Loucy (cell line): ENCODE measurements at regions not wholly inside any gene's neighbourhood (a gene's known extent, or its start where the extent isn't known, plus 50 kb on each side); places are given as distances from the start of the nearest gene placed in this dataset.

Source experiments
- H2AFZ ChIP-seq: fragments of 200-600 bp; sonication (generic); 2 replicates; pipeline ENCODE4 v1.6.0; 2016; ENCODE audit warnings: antibody characterized with exemption, mild to moderate bottlenecking, low read length, moderate library complexity
- H3F3A ChIP-seq: fragments of 200-600 bp; 2 replicates; pipeline ENCODE4 v1.6.0; 2016; ENCODE audit warnings: antibody characterized with exemption, low read depth, mild to moderate bottlenecking
- H3K27me3 ChIP-seq: fragments of 200-600 bp; sonication (generic); 2 replicates; pipeline ENCODE4 v1.6.1; 2014; ENCODE audit warnings: low read length, mild to moderate bottlenecking; ENCODE audit not compliant: insufficient read depth, poor library complexity, severe bottlenecking
- H3K36me3 ChIP-seq: fragments of 200-600 bp; sonication (generic); 2 replicates; pipeline ENCODE4 v1.6.1; 2016; ENCODE audit warnings: low read length; ENCODE audit not compliant: insufficient read depth
- H3K4me1 ChIP-seq: fragments of 200-600 bp; sonication (generic); 2 replicates; pipeline ENCODE4 v1.5.1; 2014; ENCODE audit warnings: low read length, mild to moderate bottlenecking; ENCODE audit not compliant: insufficient read depth, poor library complexity, severe bottlenecking
- H3K4me2 ChIP-seq: fragments of 200-600 bp; sonication (generic); 2 replicates; pipeline ENCODE4 v1.6.0; 2014; ENCODE audit warnings: antibody characterized with exemption, low read length, low read depth, mild to moderate bottlenecking; ENCODE audit not compliant: poor library complexity, severe bottlenecking
- H3K4me3 ChIP-seq: fragments of 200-600 bp; sonication (generic); 2 replicates; pipeline ENCODE4 v1.5.1; 2014; ENCODE audit warnings: low read length, mild to moderate bottlenecking, mixed read lengths; ENCODE audit not compliant: poor library complexity, severe bottlenecking
- H3K79me2 ChIP-seq: fragments of 200-600 bp; sonication (generic); 2 replicates; pipeline ENCODE4 v1.6.1; 2014; ENCODE audit warnings: low read length; ENCODE audit not compliant: insufficient read depth
- H3K9ac ChIP-seq: fragments of 200-600 bp; sonication (generic); 2 replicates; pipeline ENCODE4 v1.6.0; 2014; ENCODE audit warnings: mild to moderate bottlenecking, low read depth, low read length, moderate library complexity; ENCODE audit not compliant: poor library complexity, severe bottlenecking
- H3K9me2 ChIP-seq: fragments of 200-600 bp; sonication (generic); replicated peaks from 2 replicates; pipeline ENCODE4 v1.6.1; 2016; ENCODE audit warnings: low read depth, low read length, mixed read lengths
- H3K9me3 ChIP-seq: fragments of 200-600 bp; sonication (generic); 2 replicates; pipeline ENCODE4 v1.6.1; 2014; ENCODE audit warnings: mild to moderate bottlenecking, antibody characterized with exemption, low read length, low read depth; ENCODE audit not compliant: insufficient read depth
- H4K20me1 ChIP-seq: fragments of 200-600 bp; sonication (generic); 2 replicates; pipeline ENCODE4 v1.6.0; 2014; ENCODE audit warnings: antibody characterized with exemption, low read length, mild to moderate bottlenecking; ENCODE audit not compliant: insufficient read depth, poor library complexity, severe bottlenecking
- CTCF ChIP-seq: fragments of 200-600 bp; sonication (generic); conservative IDR thresholded peaks from 2 replicates; pipeline ENCODE4 v1.5.1; 2014; ENCODE audit warnings: mild to moderate bottlenecking, antibody characterized with exemption, low read length
- EZH2phosphoT487 ChIP-seq: fragments of 200-600 bp; IDR thresholded peaks from 2 replicates; pipeline ENCODE4 v1.6.1; 2018; ENCODE audit warnings: antibody characterized with exemption, mild to moderate bottlenecking, moderate library complexity, borderline replicate concordance

GRCh38 chrX:118207831-118208453, 91.3 kb upstream of the KLHL13 start:
- Histone ChIP-seq H3K9me2 (no peaks in the 10 kb centered on the region), H3K9me3 (no peaks in the 10 kb centered on the region), H3F3A (no peaks in the 10 kb centered on the region), H3K79me2 (no peaks in the 10 kb centered on the region), H3K4me2 (no peak overlapping the region), H3K27me3 (no peaks in the 10 kb centered on the region), H4K20me1 (no peaks in the 10 kb centered on the region), H2AFZ (no peak overlapping the region), H3K9ac (no peak overlapping the region), H3K36me3 (no peaks in the 10 kb centered on the region), H3K4me3 (no peak overlapping the region), H3K4me1 (no peaks in the 10 kb centered on the region)
- TF ChIP-seq CTCF (no peak), EZH2phosphoT487 (no peak)

- no peaks in the 10 kb centered on the region for H3K27me3 ChIP-seq
- no peak overlapping the region for H3K9ac ChIP-seq
- H3K4me2 ChIP-seq = no peak overlapping the region
- no peaks in the 10 kb centered on the region for H3F3A ChIP-seq
- H3K36me3 ChIP-seq = no peaks in the 10 kb centered on the region
- no peaks in the 10 kb centered on the region for H3K4me1 ChIP-seq
- no peaks in the 10 kb centered on the region for H3K79me2 ChIP-seq
- no peak overlapping the region for H3K4me3 ChIP-seq
- H2AFZ ChIP-seq = no peak overlapping the region
- no peaks in the 10 kb centered on the region for H3K9me2 ChIP-seq
- no peaks in the 10 kb centered on the region for H3K9me3 ChIP-seq
- TF ChIP-seq EZH2phosphoT487 (no peak), CTCF (no peak)
- H4K20me1 ChIP-seq = no peaks in the 10 kb centered on the region
Observed at GRCh38 chrX:118208481-118208880, 91.9 kb upstream of the KLHL13 start.

GRCh38 chrX:118211891-118212816, 95.5 kb upstream of the KLHL13 start:
- Histone ChIP-seq H3F3A (no peaks in the 10 kb centered on the region), H3K36me3 (no peaks in the 10 kb centered on the region), H3K4me3 (no peak overlapping the region), H3K79me2 (no peaks in the 10 kb centered on the region), H3K9me3 (no peaks in the 10 kb centered on the region), H3K4me2 (no peak overlapping the region), H3K9ac (no peak overlapping the region), H3K9me2 (no peaks in the 10 kb centered on the region), H3K27me3 (no peaks in the 10 kb centered on the region), H4K20me1 (no peaks in the 10 kb centered on the region), H3K4me1 (no peaks in the 10 kb centered on the region), H2AFZ (no peak overlapping the region)
- no peak for TF ChIP-seq CTCF
